HEK293 (cell line): ENCODE measurements at regions not wholly inside any gene's neighbourhood (a gene's known extent, or its start where the extent isn't known, plus 50 kb on each side); places are given as distances from the start of the nearest gene placed in this dataset.

Experiments used
- CTCF ChIA-PET: fragments of 350-600 bp; formaldehyde crosslinking; extraction: SDS; loops from one replicate; lab custom pipeline; 2021; ENCODE audit warnings: antibody characterized with exemption; lab: Yijun Ruan, JAX
- POLR2A ChIA-PET: fragments of 300-600 bp; formaldehyde crosslinking; extraction: SDS; loops from one replicate; lab custom pipeline; 2020; ENCODE audit warnings: antibody characterized with exemption, inconsistent platforms; lab: Yijun Ruan, JAX
- H3K27ac ChIP-seq: fragments of 200-500 bp; sonication (Bioruptor generic); 2 replicates; pipeline ENCODE4 v1.5.1; 2014; ENCODE audit warnings: low read depth, low read length, control low read depth, inconsistent platforms; ENCODE audit errors: extremely low read depth
- H3K36me3 ChIP-seq, 2 experiments: fragments of 200-500 bp in 1 of 2; sonication (Bioruptor generic) in 1 of 2; 1 replicate in 1 of 2; 2 replicates in 1 of 2; pipeline ENCODE4 v1.5.1; 2014 to 2017; ENCODE audit warnings: inconsistent platforms in 2 of 2, low read length in 2 of 2; ENCODE audit not compliant: control insufficient read depth in 2 of 2, insufficient read depth in 1 of 2
- H3K4me1 ChIP-seq: fragments of 200-500 bp; sonication (Bioruptor generic); 2 replicates; pipeline ENCODE4 v1.5.1; 2014; ENCODE audit warnings: mild to moderate bottlenecking, low read length, inconsistent platforms; ENCODE audit not compliant: control insufficient read depth, insufficient read depth
- H3K4me3 ChIP-seq: 2 replicates; pipeline ENCODE4 v1.5.1; 2011; ENCODE audit warnings: low read depth, mild to moderate bottlenecking, control low read depth, low read length, moderate library complexity
- H3K9me3 ChIP-seq: fragments of 200-500 bp; sonication (Bioruptor generic); 2 replicates; pipeline ENCODE4 v1.5.1; 2014; ENCODE audit warnings: low read depth, low read length, inconsistent platforms; ENCODE audit not compliant: control insufficient read depth, insufficient read depth
- GLIS2 ChIP-seq: fragments of 450-650 bp; formaldehyde crosslinking; IDR thresholded peaks from 2 replicates; pipeline ENCODE4 v1.5.1; 2016; ENCODE audit warnings: missing biosample characterization, missing genetic modification characterization
- KLF16 ChIP-seq: fragments of 450-650 bp; formaldehyde crosslinking; IDR thresholded peaks from 2 replicates; pipeline ENCODE4 v1.5.1; 2017; ENCODE audit warnings: missing biosample characterization, missing genetic modification characterization
- PATZ1 ChIP-seq: fragments of 450-650 bp; formaldehyde crosslinking; IDR thresholded peaks from 2 replicates; pipeline ENCODE4 v1.5.1; 2016; ENCODE audit warnings: missing biosample characterization, missing genetic modification characterization
- PBX3 ChIP-seq: sonication (generic); formaldehyde crosslinking; IDR thresholded peaks from 2 replicates; pipeline ENCODE4 v1.8.1; 2022; ENCODE audit warnings: mild to moderate bottlenecking, moderate library complexity, missing genetic modification reagents
- TCF7L2 ChIP-seq: IDR thresholded peaks from 2 replicates; pipeline ENCODE4 v1.6.1; 2011; ENCODE audit warnings: low read depth, mild to moderate bottlenecking, inconsistent platforms, low read length, moderate library complexity, borderline replicate concordance
- YY2 ChIP-seq: fragments of 450-650 bp; formaldehyde crosslinking; IDR thresholded peaks from 2 replicates; pipeline ENCODE4 v1.5.1; 2016; ENCODE audit warnings: missing biosample characterization, missing genetic modification characterization
- ZBTB26 ChIP-seq: fragments of 450-650 bp; formaldehyde crosslinking; optimal IDR thresholded peaks from 2 replicates; pipeline ENCODE3; 2016; ENCODE audit warnings: missing biosample characterization, mild to moderate bottlenecking, missing genetic modification characterization
- ZBTB7A ChIP-seq: fragments of 450-650 bp; formaldehyde crosslinking; IDR thresholded peaks from 2 replicates; pipeline ENCODE4 v1.5.1; 2016; ENCODE audit warnings: low read depth, missing biosample characterization, missing genetic modification characterization
- ZIC2 ChIP-seq: fragments of 450-650 bp; formaldehyde crosslinking; IDR thresholded peaks from 2 replicates; pipeline ENCODE4 v1.5.1; 2016; ENCODE audit warnings: missing biosample characterization, missing genetic modification characterization
- ZNF112 ChIP-seq: fragments of 450-650 bp; formaldehyde crosslinking; IDR thresholded peaks from 2 replicates; pipeline ENCODE4 v1.5.0; 2017; ENCODE audit warnings: missing biosample characterization, missing genetic modification characterization
- ZNF174 ChIP-seq: fragments of 450-650 bp; formaldehyde crosslinking; IDR thresholded peaks from 2 replicates; pipeline ENCODE4 v1.5.0; 2017; ENCODE audit warnings: missing biosample characterization, mild to moderate bottlenecking, missing genetic modification characterization
- ZNF211 ChIP-seq: fragments of 450-650 bp; formaldehyde crosslinking; IDR thresholded peaks from 2 replicates; pipeline ENCODE4 v1.5.1; 2016; ENCODE audit warnings: low read depth, missing biosample characterization, missing genetic modification characterization
- ZNF280C ChIP-seq: fragments of 450-650 bp; formaldehyde crosslinking; IDR thresholded peaks from 2 replicates; pipeline ENCODE4 v1.5.1; 2016; ENCODE audit warnings: missing biosample characterization, missing genetic modification characterization
- ZNF335 ChIP-seq: fragments of 450-650 bp; formaldehyde crosslinking; conservative IDR thresholded peaks from 2 replicates; pipeline ENCODE4 v1.5.1; 2016; ENCODE audit warnings: missing biosample characterization, missing genetic modification characterization
- ZNF37A ChIP-seq: fragments of 450-650 bp; IDR thresholded peaks from 2 replicates; pipeline ENCODE4 v1.5.1; 2018; ENCODE audit warnings: missing biosample characterization, missing genetic modification characterization
- ZNF513 ChIP-seq: fragments of 450-650 bp; IDR thresholded peaks from 2 replicates; pipeline ENCODE4 v1.5.1; 2018; ENCODE audit warnings: missing biosample characterization, missing genetic modification characterization
- ZNF529 ChIP-seq: fragments of 450-650 bp; formaldehyde crosslinking; IDR thresholded peaks from 2 replicates; pipeline ENCODE4 v1.5.1; 2017; ENCODE audit warnings: missing genetic modification characterization, missing biosample characterization; ENCODE audit not compliant: insufficient replicate concordance
- ZNF560 ChIP-seq: fragments of 450-650 bp; formaldehyde crosslinking; IDR thresholded peaks from 2 replicates; pipeline ENCODE4 v1.5.1; 2017; ENCODE audit warnings: missing biosample characterization, missing genetic modification characterization, borderline replicate concordance
- ZNF585B ChIP-seq: fragments of 450-650 bp; formaldehyde crosslinking; IDR thresholded peaks from 2 replicates; pipeline ENCODE4 v1.5.1; 2016; ENCODE audit warnings: missing biosample characterization, missing genetic modification characterization
- ZNF621 ChIP-seq: fragments of 450-650 bp; formaldehyde crosslinking; IDR thresholded peaks from 2 replicates; pipeline ENCODE4 v1.5.1; 2017; ENCODE audit warnings: missing biosample characterization, missing genetic modification characterization
- ZNF624 ChIP-seq: fragments of 450-650 bp; formaldehyde crosslinking; IDR thresholded peaks from 2 replicates; pipeline ENCODE4 v1.5.1; 2017; ENCODE audit warnings: missing biosample characterization, missing genetic modification characterization
- ZNF701 ChIP-seq: fragments of 450-650 bp; formaldehyde crosslinking; IDR thresholded peaks from 2 replicates; pipeline ENCODE4 v1.5.1; 2016; ENCODE audit warnings: missing biosample characterization, missing genetic modification characterization

- TF ChIP-seq PATZ1 (no peak), ZNF513 (tag by site-specific recombination) (no peak), ZNF624 (tag by site-specific recombination) (no peak), KLF16 (tag by site-specific recombination) (no peak), ZBTB26 (tag by site-specific recombination) (no peak)
These were observed 132.1 kb upstream of the CNR1 start (continued) for GRCh38 chr6:88298066-88298845.

- Histone ChIP-seq H3K36me3 (no peaks in the 10 kb centered on the region), H3K9me3 (no peaks in the 10 kb centered on the region), H3K4me3 (no peak overlapping the region), H3K4me1 (no peaks in the 10 kb centered on the region), H3K27ac (no peak overlapping the region)
- POLR2A ChIA-PET: no interaction called here
- CTCF ChIA-PET: interaction anchor here (0.7 kb wide), 1 partner anchor 129 kb away, joined by 4 read pairs; no protein-coding TSS in a partner anchor
- TF ChIP-seq ZNF701 (tag by site-specific recombination) (no peak), ZBTB7A (tag by site-specific recombination) (no peak), GLIS2 (tag by site-specific recombination) (no peak), ZNF335 (no peak), YY2 (tag by site-specific recombination) (no peak), ZNF112 (no peak), TCF7L2 (no peak), ZNF585B (tag by site-specific recombination) (no peak), ZNF37A (tag by site-specific recombination) (no peak), ZNF211 (tag by site-specific recombination) (no peak), ZNF560 (tag by site-specific recombination) (no peak), PBX3 (CRISPR knock-in tag) (no peak), ZNF280C (tag by site-specific recombination) (no peak), ZNF621 (tag by site-specific recombination) (no peak), ZIC2 (no peak), ZNF174 (no peak), ZNF529 (tag by site-specific recombination) (no peak)
These were observed 130.5 kb upstream of the CNR1 start for GRCh38 chr6:88296694-88297093.
